ENCODE measurements at regions not wholly inside any gene's neighbourhood (a gene's known extent, or its start where the extent isn't known, plus 50 kb on each side); places are given as distances from the start of the nearest gene placed in this dataset.
A peak's percentile ranks its signal among the peaks of the same experiment; 100 is the strongest.
"Not testable (repeated sequence)": the region's sequence is repeated elsewhere in the genome, so short reads cannot be mapped to it uniquely, and the experiment has no call there.

DNA sequence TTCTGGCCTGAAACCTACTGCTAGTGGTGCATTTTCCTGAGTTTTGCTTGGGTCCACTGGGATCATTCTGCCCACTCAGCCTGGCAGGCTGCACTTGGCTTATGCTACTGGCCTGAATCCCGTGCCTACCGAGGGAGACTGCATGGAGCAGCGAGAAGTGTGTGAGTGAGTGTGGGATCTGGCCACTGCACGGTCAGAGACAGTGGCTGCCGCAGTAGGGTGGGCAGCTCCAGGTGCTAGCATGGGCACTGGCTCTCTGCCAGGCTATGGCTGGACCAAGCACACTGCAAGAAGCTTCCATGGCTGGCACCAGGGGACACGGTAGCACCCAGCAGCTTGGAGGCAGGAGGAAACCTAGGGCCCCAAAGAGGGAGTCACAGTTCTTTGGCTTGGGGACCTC, 1058.7 kb upstream of the ACO1 start:
- intact Hi-C loops (cut with micrococcal nuclease): no loop called here
- Histone ChIP-seq H3K27me3 (ENCODE audit: control insufficient read depth, insufficient read depth, low read length) (no peaks in the 10 kb centered on the region), H3K9me3 (ENCODE audit: control insufficient read depth, insufficient read depth, low read length) (no peaks in the 10 kb centered on the region), H3K4me3 (ENCODE audit: low read length) (no peak overlapping the region), H3K4me1 (ENCODE audit: control insufficient read depth, insufficient read depth, low read length) (peaks cover 4% of the 10 kb centered on the region), H3K36me3 (ENCODE audit: control insufficient read depth, insufficient read depth, low read length) (no peaks in the 10 kb centered on the region), H3K27ac (ENCODE audit: low read length) (no peak overlapping the region)
- Mint-ChIP-seq H3K36me3 (no peaks in the 10 kb centered on the region), H3K4me3 (no peak overlapping the region), H3K9me3 (no peaks in the 10 kb centered on the region), H3K27ac (no peak overlapping the region), H3K4me1 (peaks cover 15 to 21% of the 10 kb centered on the region in 2 donors), H3K27me3 (ENCODE audit: low read depth in 2 of 2) (peaks cover 0 to 2% of the 10 kb centered on the region in 2 donors)
- TF ChIP-seq, protein P1, sequence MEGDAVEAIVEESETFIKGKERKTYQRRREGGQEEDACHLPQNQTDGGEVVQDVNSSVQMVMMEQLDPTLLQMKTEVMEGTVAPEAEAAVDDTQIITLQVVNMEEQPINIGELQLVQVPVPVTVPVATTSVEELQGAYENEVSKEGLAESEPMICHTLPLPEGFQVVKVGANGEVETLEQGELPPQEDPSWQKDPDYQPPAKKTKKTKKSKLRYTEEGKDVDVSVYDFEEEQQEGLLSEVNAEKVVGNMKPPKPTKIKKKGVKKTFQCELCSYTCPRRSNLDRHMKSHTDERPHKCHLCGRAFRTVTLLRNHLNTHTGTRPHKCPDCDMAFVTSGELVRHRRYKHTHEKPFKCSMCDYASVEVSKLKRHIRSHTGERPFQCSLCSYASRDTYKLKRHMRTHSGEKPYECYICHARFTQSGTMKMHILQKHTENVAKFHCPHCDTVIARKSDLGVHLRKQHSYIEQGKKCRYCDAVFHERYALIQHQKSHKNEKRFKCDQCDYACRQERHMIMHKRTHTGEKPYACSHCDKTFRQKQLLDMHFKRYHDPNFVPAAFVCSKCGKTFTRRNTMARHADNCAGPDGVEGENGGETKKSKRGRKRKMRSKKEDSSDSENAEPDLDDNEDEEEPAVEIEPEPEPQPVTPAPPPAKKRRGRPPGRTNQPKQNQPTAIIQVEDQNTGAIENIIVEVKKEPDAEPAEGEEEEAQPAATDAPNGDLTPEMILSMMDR (IDR thresholded peaks at IDR 0.05): no peak
- 82% methylated on average over 6 of the region's 6 CpGs for WGBS (ENCODE audit: insufficient coverage)
- no peak for DNase-seq
- no peak for ATAC-seq

DNA sequence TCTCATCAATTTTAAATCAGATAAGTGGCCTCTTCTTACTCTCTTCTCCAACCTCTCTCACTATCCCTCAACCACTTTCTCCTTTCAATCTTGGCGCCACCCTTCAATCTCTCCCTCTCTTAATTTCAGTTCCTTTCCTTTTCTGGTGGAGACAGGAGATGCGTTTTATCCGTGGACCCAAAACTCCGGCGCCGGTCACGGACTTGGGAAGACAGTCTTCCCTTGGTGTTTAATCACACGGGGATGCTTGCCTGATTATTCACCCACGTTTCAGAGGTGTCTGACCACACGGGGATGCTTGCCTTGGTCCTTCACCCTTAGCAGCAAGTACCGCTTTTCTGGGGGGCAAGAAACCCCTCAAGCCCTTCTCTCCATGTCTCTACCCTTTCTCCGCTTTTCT, 1057.6 kb upstream of the ACO1 start:
- ATAC-seq; H3K4me1 ChIP-seq (ENCODE audit: control insufficient read depth, insufficient read depth, low read length); H3K36me3 ChIP-seq (ENCODE audit: control insufficient read depth, insufficient read depth, low read length); H3K27me3 ChIP-seq (ENCODE audit: control insufficient read depth, insufficient read depth, low read length); H3K4me3 ChIP-seq (ENCODE audit: low read length); H3K9me3 ChIP-seq (ENCODE audit: control insufficient read depth, insufficient read depth, low read length); H3K4me3 Mint-ChIP-seq; H3K27me3 Mint-ChIP-seq (ENCODE audit: low read depth in 2 of 2); DNase-seq; intact Hi-C loops (cut with micrococcal nuclease); H3K27ac ChIP-seq (ENCODE audit: low read length); H3K36me3 Mint-ChIP-seq; H3K27ac Mint-ChIP-seq; H3K9me3 Mint-ChIP-seq: not testable (repeated sequence)
- peaks cover 15 to 21% of the 10 kb centered on the region in 2 donors for H3K4me1 Mint-ChIP-seq
- WGBS (ENCODE audit: insufficient coverage): 94% methylated on average over 12 of the region's 12 CpGs

DNA sequence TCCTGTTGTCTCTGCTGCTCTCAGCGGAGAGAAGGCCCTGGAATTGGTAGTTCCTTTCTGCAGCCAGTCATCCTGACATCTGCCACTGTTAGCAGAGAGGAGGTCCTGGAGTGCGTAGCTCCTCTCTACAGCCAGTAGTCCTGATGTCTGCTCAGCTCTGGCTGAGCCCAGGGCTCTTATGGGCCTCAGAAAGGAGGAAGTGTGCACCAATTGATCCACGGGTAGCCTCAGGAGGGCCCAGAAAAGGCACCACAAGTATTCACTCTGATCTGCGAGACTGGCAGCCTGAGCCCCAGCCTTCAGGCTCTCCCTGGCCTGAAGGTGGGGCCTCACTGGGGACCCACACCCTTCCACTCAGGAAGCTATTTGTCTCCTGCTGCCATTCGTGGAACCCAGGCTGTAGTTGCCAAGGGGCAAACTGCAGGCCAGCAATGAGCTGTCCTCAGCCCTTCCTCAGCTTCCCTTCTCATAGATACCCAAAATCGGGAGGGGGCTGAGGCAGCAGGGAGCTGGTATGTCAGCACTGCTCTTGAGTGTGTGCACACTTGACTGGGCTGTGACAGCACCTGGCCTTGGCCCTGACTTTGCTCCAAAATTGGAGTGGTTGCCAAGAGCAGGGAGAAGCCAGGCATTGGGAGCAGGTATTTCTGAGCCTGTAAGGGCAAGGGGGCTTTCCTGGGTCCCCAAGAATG, 1049.5 kb upstream of the ACO1 start:
- H3K4me1 ChIP-seq (ENCODE audit: control insufficient read depth, insufficient read depth, low read length): peaks cover 13% of the 10 kb centered on the region
- no peak overlapping the region for H3K4me3 ChIP-seq (ENCODE audit: low read length)
- Mint-ChIP-seq H3K4me3 (no peak overlapping the region), H3K36me3 (no peaks in the 10 kb centered on the region), H3K4me1 (peaks cover 5 to 16% of the 10 kb centered on the region in 2 donors), H3K9me3 (no peaks in the 10 kb centered on the region), H3K27ac (no peak overlapping the region), H3K27me3 (ENCODE audit: low read depth in 2 of 2) (no peaks in the 10 kb centered on the region)
- TF ChIP-seq, protein P1 (IDR thresholded peaks at IDR 0.05): no peak
- ATAC-seq (no peak), DNase-seq (no peak)
- H3K9me3 ChIP-seq (ENCODE audit: control insufficient read depth, insufficient read depth, low read length): no peaks in the 10 kb centered on the region
- H3K27ac ChIP-seq (ENCODE audit: low read length): peak overlapping the region; percentile 8
- intact Hi-C loops (cut with micrococcal nuclease): no loop called here
- 79% methylated on average over 6 of the region's 6 CpGs for WGBS (ENCODE audit: insufficient coverage)
- H3K36me3 ChIP-seq (ENCODE audit: control insufficient read depth, insufficient read depth, low read length): no peaks in the 10 kb centered on the region
- H3K27me3 ChIP-seq (ENCODE audit: control insufficient read depth, insufficient read depth, low read length): no peaks in the 10 kb centered on the region

DNA sequence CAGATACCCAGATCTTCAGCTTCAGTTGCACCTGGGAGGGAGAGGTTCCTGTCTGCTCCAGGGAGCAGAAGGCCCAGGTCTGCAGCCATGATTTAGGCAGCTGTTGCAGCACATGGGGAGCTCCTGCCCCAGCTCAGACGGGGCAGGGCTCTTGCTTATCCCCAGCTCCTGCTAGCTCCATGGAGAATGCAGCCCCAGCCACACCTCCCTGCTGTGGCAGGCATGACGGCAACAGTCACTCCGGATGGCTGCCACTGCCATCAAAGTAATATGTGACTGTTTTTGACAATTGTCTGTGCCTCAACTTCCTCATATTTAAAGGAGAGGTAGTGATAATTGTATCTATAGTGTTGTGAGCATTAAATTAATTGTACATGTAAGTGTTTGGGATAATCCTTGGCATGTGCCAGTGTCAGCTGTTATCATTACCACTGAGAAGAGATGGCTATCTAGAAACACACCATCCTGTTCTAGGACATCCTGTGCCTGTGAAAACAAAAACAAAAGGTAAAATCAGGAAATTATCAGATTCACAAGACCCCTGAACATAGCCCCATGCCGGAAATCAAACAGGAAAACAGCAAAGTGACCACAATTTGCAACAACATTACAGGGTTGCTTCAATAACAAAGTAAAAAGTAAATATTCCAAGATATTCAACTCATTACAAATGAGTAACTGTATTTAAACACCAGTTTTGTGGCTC, 1048.8 kb upstream of the ACO1 start:
- H3K36me3 Mint-ChIP-seq: no peaks in the 10 kb centered on the region
- no peaks in the 10 kb centered on the region for H3K9me3 Mint-ChIP-seq
- peaks cover 5 to 16% of the 10 kb centered on the region in 2 donors for H3K4me1 Mint-ChIP-seq
- DNase-seq (peak in 1 of 2 donors; percentile 21), ATAC-seq (no peak)
- Histone ChIP-seq H3K36me3 (ENCODE audit: control insufficient read depth, insufficient read depth, low read length) (no peaks in the 10 kb centered on the region), H3K9me3 (ENCODE audit: control insufficient read depth, insufficient read depth, low read length) (no peaks in the 10 kb centered on the region), H3K4me1 (ENCODE audit: control insufficient read depth, insufficient read depth, low read length) (peaks cover 13% of the 10 kb centered on the region), H3K27me3 (ENCODE audit: control insufficient read depth, insufficient read depth, low read length) (no peaks in the 10 kb centered on the region), H3K4me3 (ENCODE audit: low read length) (no peak overlapping the region), H3K27ac (ENCODE audit: low read length) (peak overlapping the region; percentile 35)
- intact Hi-C loops (cut with micrococcal nuclease): no loop called here
- peak overlapping the region; percentile 8 to 14 for H3K27ac Mint-ChIP-seq
- no peaks in the 10 kb centered on the region for H3K27me3 Mint-ChIP-seq (ENCODE audit: low read depth in 2 of 2)
- no peak overlapping the region for H3K4me3 Mint-ChIP-seq
- WGBS (ENCODE audit: insufficient coverage): 58% methylated on average over 4 of the region's 4 CpGs
- TF ChIP-seq, protein P1 (IDR thresholded peaks at IDR 0.05): no peak
